HUES64 (cell line): ENCODE measurements at regions not wholly inside any gene's neighbourhood (a gene's known extent, or its start where the extent isn't known, plus 50 kb on each side); places are given as distances from the start of the nearest gene placed in this dataset.

Source experiments
- H3K27ac ChIP-seq: 2 replicates; pipeline ENCODE4 v1.7.0; 2013; ENCODE audit warnings: low read depth, low read length, inconsistent platforms
- H3K27me3 ChIP-seq: 2 replicates; pipeline ENCODE4 v1.6.1; 2013; ENCODE audit warnings: mild to moderate bottlenecking, low read length; ENCODE audit not compliant: insufficient read depth
- H3K36me3 ChIP-seq: 2 replicates; pipeline ENCODE4 v1.6.1; 2013; ENCODE audit warnings: mild to moderate bottlenecking, low read length; ENCODE audit not compliant: insufficient read depth
- H3K4me1 ChIP-seq: 2 replicates; pipeline ENCODE4 v1.6.1; 2013; ENCODE audit warnings: mild to moderate bottlenecking, low read length, moderate library complexity; ENCODE audit not compliant: insufficient read depth
- H3K4me3 ChIP-seq: 2 replicates; pipeline ENCODE4 v1.5.1; 2013; ENCODE audit warnings: mild to moderate bottlenecking, low read length, moderate library complexity
- H3K9ac ChIP-seq: 2 replicates; pipeline ENCODE4 v1.6.1; 2013; ENCODE audit warnings: mild to moderate bottlenecking, low read depth, low read length
- H3K9me3 ChIP-seq: 2 replicates; pipeline ENCODE4 v1.6.1; 2013; ENCODE audit warnings: low read depth, low read length; ENCODE audit not compliant: insufficient read depth
- WGBS: fragments of 150-250, 120-280 bp; methylation state at CpG from one replicate; pipeline ENCODE4 v1.1.7; 2013; ENCODE audit warnings: missing lambda C conversion rate; 5-methylcytosine and 5-hydroxymethylcytosine counted together

DNA sequence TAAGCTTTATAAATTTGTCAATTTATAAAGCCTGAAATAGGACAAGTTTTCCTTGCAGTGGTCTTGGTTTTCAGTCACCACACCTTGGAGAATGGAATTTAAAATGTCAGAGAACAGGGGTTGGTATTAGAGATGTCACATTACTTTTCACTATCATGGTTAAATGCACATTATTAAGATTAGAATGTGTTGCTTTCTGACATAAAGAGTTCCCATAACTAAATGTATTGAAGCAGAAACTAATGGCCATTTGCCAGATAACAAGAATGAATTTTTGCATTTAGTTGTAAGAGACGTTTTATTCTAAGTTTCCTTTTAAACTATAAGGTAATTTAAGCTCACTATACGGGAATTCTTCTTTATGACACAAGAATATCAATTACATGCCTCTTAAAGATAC lies 172.3 kb downstream of the ARL4A start:
- no peaks in the 10 kb centered on the region for H3K27me3 ChIP-seq
- 95% methylated on average over 2 of the region's 2 CpGs for WGBS
- H3K27ac ChIP-seq = no peak overlapping the region
- no peaks in the 10 kb centered on the region; the same call in 1 of the 2 replicates for H3K4me1 ChIP-seq
- H3K9me3 ChIP-seq = no peaks in the 10 kb centered on the region
- H3K9ac ChIP-seq = no peak overlapping the region
- no peak overlapping the region for H3K4me3 ChIP-seq
- no peaks in the 10 kb centered on the region for H3K36me3 ChIP-seq

DNA sequence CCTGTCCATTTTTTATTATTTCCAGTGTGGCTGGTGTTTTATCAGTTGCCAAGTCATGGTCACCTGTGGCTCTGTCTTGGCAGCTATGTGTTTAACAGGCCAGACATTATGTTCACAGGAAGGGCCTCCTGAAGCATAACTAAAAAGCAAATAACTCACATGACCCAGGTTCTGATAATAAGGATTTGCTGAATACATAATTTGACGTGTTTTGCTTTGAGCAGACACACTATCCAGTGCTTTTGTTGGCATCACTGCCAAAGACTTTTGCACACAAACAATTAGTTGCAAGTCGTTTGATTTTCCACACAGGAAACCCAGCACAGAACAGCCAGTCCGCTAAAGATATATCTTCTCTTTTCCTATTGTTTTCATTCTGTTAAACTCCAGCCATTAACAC lies 173.6 kb downstream of the ARL4A start:
- no peaks in the 10 kb centered on the region for H3K36me3 ChIP-seq
- no peaks in the 10 kb centered on the region for H3K9me3 ChIP-seq
- no peak overlapping the region for H3K9ac ChIP-seq
- peaks cover 2% of the 10 kb centered on the region; the same call in 1 of the 2 replicates for H3K4me1 ChIP-seq
- WGBS = 90% methylated on average over 3 of the region's 3 CpGs
- H3K27ac ChIP-seq = no peak overlapping the region
- no peaks in the 10 kb centered on the region for H3K27me3 ChIP-seq
- H3K4me3 ChIP-seq = no peak overlapping the region

DNA sequence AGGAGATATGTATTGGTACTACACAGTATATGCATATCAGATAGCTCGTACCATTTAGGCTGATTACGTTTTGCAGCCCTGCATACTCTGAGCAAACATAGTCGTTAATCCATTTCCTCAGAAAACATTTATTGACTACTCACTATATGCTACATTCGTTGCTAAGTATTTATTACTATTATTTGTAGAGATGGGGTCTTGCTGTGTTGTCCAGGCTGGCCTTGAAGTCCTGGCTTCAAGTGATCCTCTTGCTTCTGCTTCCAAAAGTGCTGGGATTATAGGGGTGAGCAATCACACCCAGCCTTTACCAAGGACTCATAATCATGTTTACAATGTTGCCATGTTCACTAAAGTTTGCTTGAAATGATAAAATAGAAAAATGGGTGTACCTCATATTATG lies 174.7 kb downstream of the ARL4A start:
- H3K4me1 ChIP-seq = peaks cover 2% of the 10 kb centered on the region; the same call in 1 of the 2 replicates
- no peak overlapping the region for H3K4me3 ChIP-seq
- 81% methylated on average over 3 of the region's 4 CpGs for WGBS
- H3K36me3 ChIP-seq = no peaks in the 10 kb centered on the region
- H3K27me3 ChIP-seq = no peaks in the 10 kb centered on the region
- no peaks in the 10 kb centered on the region for H3K9me3 ChIP-seq
- H3K9ac ChIP-seq = no peak overlapping the region
- H3K27ac ChIP-seq = no peak overlapping the region

DNA sequence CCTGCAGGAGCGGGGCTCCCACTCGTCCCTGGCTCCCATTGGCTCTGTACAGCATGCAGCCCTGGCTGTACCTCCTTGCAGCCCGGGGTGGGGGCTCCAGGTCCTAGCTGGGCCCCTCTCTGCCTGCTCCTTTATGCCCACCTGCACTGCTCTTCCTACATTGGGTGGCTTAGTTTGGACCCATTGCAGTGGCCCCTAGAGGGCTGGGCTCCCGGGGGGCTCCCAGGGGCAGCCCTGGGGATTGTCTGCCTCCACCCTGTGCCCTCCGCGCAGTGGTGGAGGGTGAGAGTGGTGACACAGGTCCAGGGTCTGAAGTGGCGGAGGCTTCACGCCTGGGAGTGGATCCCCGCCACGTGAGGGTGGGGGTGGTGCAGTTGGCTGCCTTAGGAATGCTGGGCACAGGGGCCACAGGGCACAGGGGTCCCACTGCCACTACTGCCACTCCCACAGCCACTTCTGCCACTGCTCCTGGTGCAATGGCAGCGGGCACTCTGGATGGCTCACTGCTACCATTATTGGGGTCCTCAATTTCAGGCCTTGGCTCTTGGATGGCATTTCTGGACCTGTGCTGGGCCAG lies 177.1 kb downstream of the ARL4A start:
- H3K27me3 ChIP-seq = no peaks in the 10 kb centered on the region
- no peak overlapping the region for H3K9ac ChIP-seq
- H3K4me1 ChIP-seq = peaks cover 2% of the 10 kb centered on the region; the same call in 1 of the 2 replicates
- 91% methylated on average over 11 of the region's 11 CpGs for WGBS
- no peaks in the 10 kb centered on the region for H3K36me3 ChIP-seq
- no peak overlapping the region for H3K4me3 ChIP-seq
- no peak overlapping the region for H3K27ac ChIP-seq
- H3K9me3 ChIP-seq = no peaks in the 10 kb centered on the region

DNA sequence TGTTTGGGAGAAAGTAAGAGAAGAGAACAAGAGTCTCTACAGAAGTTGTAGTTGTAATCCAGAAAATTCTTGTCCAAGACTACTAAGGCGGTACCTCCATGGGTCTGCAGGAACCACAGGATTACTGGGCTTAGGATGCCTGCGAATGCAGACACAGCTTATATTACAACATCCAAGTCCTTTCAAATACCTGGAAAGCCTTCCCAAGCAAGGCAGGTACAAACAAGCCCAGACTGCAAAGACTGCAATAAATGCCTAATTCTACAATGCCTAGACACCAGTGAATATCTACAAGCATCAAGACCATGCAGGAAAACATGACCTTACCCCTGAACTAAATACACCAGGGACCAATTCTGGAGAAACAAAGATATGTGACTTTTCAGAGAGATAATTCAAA lies 178.2 kb downstream of the ARL4A start:
- no peak overlapping the region for H3K27ac ChIP-seq
- H3K27me3 ChIP-seq = no peaks in the 10 kb centered on the region
- no peak overlapping the region for H3K4me3 ChIP-seq
- no peaks in the 10 kb centered on the region for H3K36me3 ChIP-seq
- H3K9ac ChIP-seq = no peak overlapping the region
- H3K9me3 ChIP-seq = no peaks in the 10 kb centered on the region
- H3K4me1 ChIP-seq = peaks cover 2% of the 10 kb centered on the region; the same call in 1 of the 2 replicates
- 97% methylated on average over 2 of the region's 2 CpGs for WGBS

DNA sequence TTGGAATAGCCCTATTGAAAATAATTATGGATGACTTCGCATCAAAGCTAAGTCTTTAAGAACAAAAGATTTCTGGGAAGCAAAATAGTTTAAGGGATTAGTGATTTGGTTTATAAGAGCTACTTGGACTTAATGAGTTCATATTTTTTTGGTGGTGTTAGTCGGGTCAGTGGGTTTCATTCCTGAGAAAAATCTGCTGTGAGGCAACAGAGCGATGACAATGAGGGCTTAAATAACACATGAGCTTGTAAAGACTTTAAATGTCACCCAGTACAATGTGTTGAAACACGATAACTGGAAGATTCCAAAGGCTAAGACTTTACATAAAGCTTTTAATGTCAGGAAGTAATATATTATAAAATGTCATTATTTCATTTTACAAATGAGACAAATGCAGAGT lies 178.8 kb downstream of the ARL4A start:
- no peak overlapping the region for H3K4me3 ChIP-seq
- no peaks in the 10 kb centered on the region for H3K36me3 ChIP-seq
- no peaks in the 10 kb centered on the region for H3K27me3 ChIP-seq
- 92% methylated on average over 4 of the region's 4 CpGs for WGBS
- H3K27ac ChIP-seq = no peak overlapping the region
- no peaks in the 10 kb centered on the region for H3K9me3 ChIP-seq
- H3K9ac ChIP-seq = no peak overlapping the region
- peaks cover 2% of the 10 kb centered on the region; the same call in 1 of the 2 replicates for H3K4me1 ChIP-seq

DNA sequence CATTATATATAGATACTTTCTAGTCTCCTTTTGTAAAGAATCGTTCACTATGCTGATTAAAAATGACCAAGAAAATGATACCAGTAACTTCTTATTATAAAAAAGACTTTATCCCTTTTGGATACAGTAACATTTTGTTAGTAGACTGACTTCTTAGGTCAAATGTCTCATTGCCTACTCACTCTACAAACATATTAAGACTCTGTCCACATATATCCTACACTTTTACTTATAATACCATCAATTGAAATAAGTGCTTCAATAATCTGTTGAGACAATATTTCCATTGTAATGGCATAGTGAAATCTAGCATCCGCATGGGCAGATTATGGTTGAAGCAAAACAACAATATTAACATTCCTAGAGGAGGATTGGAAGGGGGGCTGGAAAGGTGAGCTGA lies 180.6 kb downstream of the ARL4A start:
- 100% methylated on average over 1 of the region's 2 CpGs for WGBS
- no peaks in the 10 kb centered on the region for H3K27me3 ChIP-seq
- H3K27ac ChIP-seq = no peak overlapping the region
- no peaks in the 10 kb centered on the region for H3K36me3 ChIP-seq
- no peak overlapping the region for H3K4me3 ChIP-seq
- 0 out of 2 replicates have a peak, but pooled peaks cover 2% of the 10 kb centered on the region for H3K4me1 ChIP-seq
- no peak overlapping the region for H3K9ac ChIP-seq
- H3K9me3 ChIP-seq = no peaks in the 10 kb centered on the region

DNA sequence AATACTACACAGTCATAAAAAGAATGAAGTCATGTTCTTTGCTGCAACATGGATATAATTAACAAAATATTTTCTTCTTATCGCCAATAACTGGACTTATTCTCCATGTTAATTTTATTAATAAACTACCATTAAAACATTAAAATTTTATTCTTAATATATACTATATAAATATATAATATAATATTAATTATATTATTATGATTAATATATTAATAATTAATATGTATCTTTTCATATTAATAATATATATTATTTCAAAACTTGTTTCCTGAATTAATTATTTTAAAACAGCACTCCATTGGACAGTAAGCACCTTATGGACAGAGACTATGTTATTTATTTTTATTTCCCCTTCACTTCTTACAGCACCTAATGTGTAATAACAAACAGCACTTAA lies 182.8 kb downstream of the ARL4A start:
- H3K36me3 ChIP-seq = no peaks in the 10 kb centered on the region
- H3K9me3 ChIP-seq = no peaks in the 10 kb centered on the region
- no peak overlapping the region for H3K27ac ChIP-seq
- H3K27me3 ChIP-seq = no peaks in the 10 kb centered on the region
- H3K4me3 ChIP-seq = no peak overlapping the region
- no peak overlapping the region for H3K9ac ChIP-seq
- H3K4me1 ChIP-seq = 0 out of 2 replicates have a peak, but pooled peaks cover 2% of the 10 kb centered on the region
- WGBS = no CpG with 5 or more reads among the region's 1 CpG

DNA sequence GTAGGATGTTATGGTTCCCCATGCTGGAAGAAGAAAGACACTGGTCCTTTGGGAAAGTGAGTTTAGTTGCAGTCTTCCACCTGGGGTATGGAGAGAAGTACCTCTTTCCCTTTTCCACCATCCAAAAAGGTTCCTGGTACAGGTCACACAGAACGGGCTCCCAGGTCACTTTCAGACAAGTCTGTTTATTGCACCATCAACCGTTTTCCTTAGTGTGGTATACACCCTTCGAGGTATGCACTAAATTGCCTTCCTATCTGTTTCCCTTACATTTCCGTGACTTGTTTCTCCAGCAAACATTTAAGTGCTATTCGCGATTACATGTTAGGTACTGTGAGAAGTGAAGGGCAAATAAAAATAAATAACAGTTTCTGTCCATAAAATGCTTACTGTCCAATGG lies 185.1 kb downstream of the ARL4A start:
- WGBS = 97% methylated on average over 5 of the region's 6 CpGs

DNA sequence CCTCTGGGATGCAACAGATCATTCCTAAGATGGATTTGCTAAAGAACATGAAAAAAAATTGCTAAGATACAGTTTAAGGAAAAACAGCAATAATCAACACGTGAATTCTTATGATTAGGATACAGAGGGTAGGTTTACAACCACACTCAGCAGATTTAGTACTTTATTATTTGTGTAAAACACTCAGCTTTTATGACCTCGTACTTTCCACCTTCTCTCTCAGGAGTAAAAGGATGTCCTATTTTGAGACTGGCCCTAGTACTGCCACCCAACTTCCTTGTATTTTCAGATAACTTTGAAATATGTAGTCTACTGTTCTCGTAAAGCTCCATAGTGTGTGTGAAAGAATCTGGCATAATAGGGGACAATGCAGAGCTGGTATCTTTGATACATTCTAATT lies 186.1 kb downstream of the ARL4A start:
- 66% methylated on average over 2 of the region's 3 CpGs for WGBS
- no peaks in the 10 kb centered on the region for H3K27me3 ChIP-seq
- H3K9ac ChIP-seq = no peak overlapping the region

More for the DNA sequence above, 185.1 kb downstream of the ARL4A start:
- Histone ChIP-seq H3K4me3 (no peak overlapping the region), H3K27me3 (no peaks in the 10 kb centered on the region), H3K9ac (no peak overlapping the region), H3K36me3 (no peaks in the 10 kb centered on the region), H3K27ac (no peak overlapping the region), H3K4me1 (no peaks in the 10 kb centered on the region), H3K9me3 (no peaks in the 10 kb centered on the region)

DNA sequence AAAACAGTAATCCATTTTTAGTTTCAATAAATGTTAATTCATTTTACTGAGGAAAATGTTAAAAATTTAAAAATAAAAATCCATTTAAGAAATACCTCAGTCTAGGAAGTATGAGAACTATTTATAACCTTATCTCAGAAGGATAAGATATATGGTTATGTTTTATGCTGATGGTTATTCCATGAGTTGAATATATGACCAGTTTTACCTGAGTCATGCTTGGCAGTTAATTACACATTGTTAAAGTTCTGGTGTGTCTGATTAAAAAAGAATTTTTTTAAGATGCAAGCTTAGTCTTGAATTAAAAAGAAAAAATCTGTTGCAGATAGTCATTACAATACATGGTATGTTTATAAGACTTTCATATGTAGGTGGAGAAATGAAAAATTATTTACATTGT lies 191.7 kb downstream of the ARL4A start:
- no peak overlapping the region for H3K4me3 ChIP-seq
- no peaks in the 10 kb centered on the region for H3K36me3 ChIP-seq
- H3K4me1 ChIP-seq = no peaks in the 10 kb centered on the region
- H3K9ac ChIP-seq = no peak overlapping the region
- no peak overlapping the region for H3K27ac ChIP-seq
- no peaks in the 10 kb centered on the region for H3K9me3 ChIP-seq
- H3K27me3 ChIP-seq = no peaks in the 10 kb centered on the region

More for the DNA sequence above, 186.1 kb downstream of the ARL4A start:
- Histone ChIP-seq H3K9me3 (no peaks in the 10 kb centered on the region), H3K4me1 (no peaks in the 10 kb centered on the region), H3K36me3 (no peaks in the 10 kb centered on the region), H3K4me3 (no peak overlapping the region), H3K27ac (no peak overlapping the region)

DNA sequence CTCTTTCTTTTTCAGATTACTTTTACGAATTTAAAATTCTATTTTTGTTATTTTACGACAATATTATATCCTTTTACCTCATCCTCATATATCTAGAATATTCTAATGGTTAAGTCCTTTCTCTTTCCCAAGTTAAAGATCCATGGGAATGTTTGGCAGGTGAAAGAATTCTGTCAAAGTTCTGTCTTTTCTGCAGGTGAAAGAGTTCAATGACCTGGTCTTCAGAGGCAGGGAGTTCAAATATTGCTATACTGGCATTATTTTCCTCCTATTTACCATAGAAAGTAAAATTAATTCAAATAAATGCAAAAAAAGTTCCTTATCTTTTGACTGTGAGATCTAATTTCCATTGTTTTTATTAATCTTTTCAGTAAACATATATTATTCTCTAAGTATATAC lies 194.3 kb downstream of the ARL4A start:
- H3K27ac ChIP-seq = no peak overlapping the region
- no peaks in the 10 kb centered on the region for H3K9me3 ChIP-seq
- no peaks in the 10 kb centered on the region for H3K27me3 ChIP-seq
- no peaks in the 10 kb centered on the region; the same call in 1 of the 2 replicates for H3K4me1 ChIP-seq
- no peak overlapping the region for H3K9ac ChIP-seq
- WGBS = 92% methylated on average over 2 of the region's 2 CpGs
- no peak overlapping the region for H3K4me3 ChIP-seq
- H3K36me3 ChIP-seq = no peaks in the 10 kb centered on the region
